ENCODE measurements at regions not wholly inside any gene's neighbourhood (a gene's known extent, or its start where the extent isn't known, plus 50 kb on each side); places are given as distances from the start of the nearest gene placed in this dataset.

GRCh38 chr1:221089273-221089672, 210.0 kb downstream of the HLX start:
- TF ChIP-seq CTCF (IDR thresholded peaks at IDR 0.05; ENCODE audit: poor library complexity, severe bottlenecking) (no peak), EZH2 (IDR thresholded peaks at IDR 0.05; ENCODE audit: borderline replicate concordance, insufficient read depth, low read length, poor library complexity, severe bottlenecking) (no peak), REST (IDR thresholded peaks at IDR 0.05; ENCODE audit: borderline replicate concordance) (no peak), RAD21 (conservative IDR thresholded peaks at IDR 0.05) (no peak)
